Colonic mucosa (tissue), 4 donors: ENCODE measurements at regions not wholly inside any gene's neighbourhood (a gene's known extent, or its start where the extent isn't known, plus 50 kb on each side); places are given as distances from the start of the nearest gene placed in this dataset.

Experiments used
- DNase-seq: peaks from one replicate; pipeline ENCODE4 v3.0.0-alpha.2; 2020
- H3K27ac ChIP-seq: fragments of 200-600 bp; one replicate; pipeline ENCODE4 v1.8.0; 2021
- H3K27me3 ChIP-seq: fragments of 200-600 bp; one replicate; pipeline ENCODE4 v1.8.0; 2021
- H3K36me3 ChIP-seq: fragments of 200-600 bp; one replicate; pipeline ENCODE4 v1.8.0; 2021
- H3K4me1 ChIP-seq: fragments of 200-600 bp; one replicate; pipeline ENCODE4 v1.8.0; 2021; ENCODE audit warnings: mild to moderate bottlenecking
- H3K4me3 ChIP-seq: fragments of 200-600 bp; one replicate; pipeline ENCODE4 v1.8.0; 2021
- H3K9ac ChIP-seq, 2 donors: one replicate each; pipeline ENCODE4 v1.7.0; 2013; ENCODE audit warnings: control low read depth in 2 of 2, low read depth in 2 of 2, low read length in 2 of 2
- H3K9me3 ChIP-seq: fragments of 200-600 bp; one replicate; pipeline ENCODE4 v1.8.0; 2021
- CTCF ChIP-seq: fragments of 200-600 bp; IDR thresholded peaks from one replicate; pipeline ENCODE4 v1.8.0; 2022; ENCODE audit warnings: antibody characterized with exemption, mild to moderate bottlenecking
- intact Hi-C: fragments of 100-400 bp; cut with DNase I; formaldehyde crosslinking; loops from one replicate; pipeline ENCODE4 v1.14.1; 2022
- donor health status: healthy.
- donor health status: DM: no; HTN: no; CAD: no.
- donor health status: DM: no; HTN: no; CAD: no.

- Histone ChIP-seq H3K4me3 (no peak overlapping the region), H3K27me3 (no peaks in the 10 kb centered on the region), H3K36me3 (no peaks in the 10 kb centered on the region), H3K4me1 (no peaks in the 10 kb centered on the region), H3K27ac (no peak overlapping the region), H3K9ac (no peak overlapping the region), H3K9me3 (no peaks in the 10 kb centered on the region)
- intact Hi-C loops, result no loop called here
- DNase-seq, result no peak
- no peak for TF ChIP-seq CTCF
Observed at GRCh38 chr1:5345556-5345955, 646.7 kb downstream of the NPHP4 start.

- H3K9me3 ChIP-seq, result no peaks in the 10 kb centered on the region
- H3K9ac ChIP-seq, result no peak overlapping the region
- no peaks in the 10 kb centered on the region for H3K27me3 ChIP-seq
- no peak overlapping the region for H3K27ac ChIP-seq
- TF ChIP-seq CTCF, result no peak
- H3K4me1 ChIP-seq, result no peaks in the 10 kb centered on the region
- DNase-seq, result no peak
- no peaks in the 10 kb centered on the region for H3K36me3 ChIP-seq
- intact Hi-C loops, result no loop called here
- H3K4me3 ChIP-seq, result no peak overlapping the region
Observed at GRCh38 chr1:5343256-5344020, 648.8 kb downstream of the NPHP4 start.

DNA sequence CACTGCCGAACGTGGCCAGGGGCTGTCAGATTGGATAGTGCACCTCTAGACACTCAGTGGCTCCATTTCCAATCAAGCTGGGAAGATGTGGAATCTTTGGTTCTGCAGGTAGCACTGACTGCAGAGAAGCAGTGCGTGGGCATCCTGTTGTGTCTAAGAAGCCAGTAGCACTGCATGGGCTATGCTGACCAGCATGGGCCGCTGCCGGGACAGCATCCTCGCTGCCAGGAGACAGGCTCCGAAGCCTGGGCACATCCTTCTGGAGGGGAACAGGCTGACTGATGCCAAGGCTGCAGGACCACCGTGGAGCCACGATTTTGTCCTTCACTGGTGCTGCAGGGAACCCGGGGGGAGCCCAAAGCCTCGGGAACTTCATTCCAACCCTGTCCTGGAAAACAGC, 649.4 kb downstream of the NPHP4 start:
- intact Hi-C loops, result no loop called here
- TF ChIP-seq CTCF, result no peak
- Histone ChIP-seq H3K4me3 (no peak overlapping the region), H3K36me3 (no peaks in the 10 kb centered on the region), H3K9me3 (no peaks in the 10 kb centered on the region), H3K27ac (no peak overlapping the region), H3K4me1 (no peaks in the 10 kb centered on the region), H3K27me3 (no peaks in the 10 kb centered on the region), H3K9ac (no peak overlapping the region)
- DNase-seq, result no peak

DNA sequence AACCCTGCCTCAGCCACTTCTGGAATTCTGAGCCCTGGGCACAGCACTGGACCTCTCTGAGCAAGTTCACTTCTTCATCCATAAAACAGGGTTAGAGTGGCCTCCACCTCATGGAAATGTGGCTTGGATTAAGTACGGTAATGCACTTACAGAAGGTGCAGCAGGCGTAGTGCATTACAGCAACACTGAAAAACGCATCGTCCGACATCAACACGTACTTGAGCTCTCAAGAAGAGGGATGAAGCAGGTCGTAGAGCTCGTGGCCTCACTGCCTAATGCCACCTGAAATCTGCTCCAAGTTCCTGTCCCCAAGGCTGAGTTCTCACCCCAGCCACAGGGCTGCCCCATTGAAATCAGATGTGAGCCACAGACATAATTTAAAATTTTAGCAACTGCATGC, 650.1 kb downstream of the NPHP4 start:
- no peaks in the 10 kb centered on the region for H3K27me3 ChIP-seq
- H3K4me3 ChIP-seq, result no peak overlapping the region
- no peaks in the 10 kb centered on the region for H3K4me1 ChIP-seq
- intact Hi-C loops, result no loop called here
- DNase-seq, result no peak
- no peaks in the 10 kb centered on the region for H3K36me3 ChIP-seq
- no peak overlapping the region for H3K9ac ChIP-seq
- no peaks in the 10 kb centered on the region for H3K9me3 ChIP-seq
- H3K27ac ChIP-seq, result no peak overlapping the region
- TF ChIP-seq CTCF, result no peak

- Histone ChIP-seq H3K36me3 (no peaks in the 10 kb centered on the region), H3K9ac (no peak overlapping the region), H3K4me1 (no peaks in the 10 kb centered on the region), H3K27ac (no peak overlapping the region), H3K9me3 (no peaks in the 10 kb centered on the region), H3K4me3 (no peak overlapping the region), H3K27me3 (no peaks in the 10 kb centered on the region)
- no peak for DNase-seq
- intact Hi-C loops, result no loop called here
- no peak for TF ChIP-seq CTCF
Observed at GRCh38 chr1:5341471-5341870, 650.8 kb downstream of the NPHP4 start.
